GM19324 (cell line): ENCODE measurements at regions not wholly inside any gene's neighbourhood (a gene's known extent, or its start where the extent isn't known, plus 50 kb on each side); places are given as distances from the start of the nearest gene placed in this dataset.
"Not testable (repeated sequence)": the region's sequence is repeated elsewhere in the genome, so short reads cannot be mapped to it uniquely, and the experiment has no call there.

Source experiments
- ATAC-seq: cut with Tn5 transposase; IDR thresholded peaks from one replicate; pipeline ENCODE4 v1.9.1; 2021; ENCODE audit warnings: mild to moderate bottlenecking, moderate library complexity; ENCODE audit not compliant: unreplicated experiment, low FRiP score

- no peak for ATAC-seq
Observed at GRCh38 chr11:38481391-38481790, 1883.4 kb upstream of the RAG2 start.

GRCh38 chr11:38476808-38477575 is 1879.0 kb upstream of the RAG2 start:
- no peak for ATAC-seq

GRCh38 chr11:38461751-38462150 is 1863.7 kb upstream of the RAG2 start:
- ATAC-seq = no peak

GRCh38 chr11:38460896-38461295 is 1862.9 kb upstream of the RAG2 start:
- ATAC-seq = no peak

GRCh38 chr11:38460429-38460828 is 1862.4 kb upstream of the RAG2 start:
- ATAC-seq = no peak

- ATAC-seq = no peak
Observed at GRCh38 chr11:38456371-38456770, 1858.3 kb upstream of the RAG2 start.

GRCh38 chr11:38448284-38448683 is 1850.2 kb upstream of the RAG2 start:
- ATAC-seq = no peak

GRCh38 chr11:38446336-38446735 is 1848.3 kb upstream of the RAG2 start:
- no peak for ATAC-seq

GRCh38 chr11:38438091-38438490 is 1840.1 kb upstream of the RAG2 start:
- no peak for ATAC-seq

- no peak for ATAC-seq
Observed at GRCh38 chr11:38425578-38425977, 1827.5 kb upstream of the RAG2 start.

GRCh38 chr11:38423042-38423441 is 1825.0 kb upstream of the RAG2 start:
- ATAC-seq = no peak

- ATAC-seq = no peak
Observed at GRCh38 chr11:38416141-38416540, 1818.1 kb upstream of the RAG2 start.

GRCh38 chr11:38411149-38411548 is 1813.1 kb upstream of the RAG2 start:
- ATAC-seq = no peak

- no peak for ATAC-seq
Observed at GRCh38 chr11:38402063-38402462, 1804.0 kb upstream of the RAG2 start.

- no peak for ATAC-seq
Observed at GRCh38 chr11:38392176-38392575, 1794.1 kb upstream of the RAG2 start.

GRCh38 chr11:38384568-38384967 is 1786.5 kb upstream of the RAG2 start:
- ATAC-seq = no peak

- ATAC-seq = no peak
Observed at GRCh38 chr11:38365274-38365673, 1767.2 kb upstream of the RAG2 start.

GRCh38 chr11:38356255-38356654 is 1758.2 kb upstream of the RAG2 start:
- no peak for ATAC-seq

GRCh38 chr11:38345286-38345685 is 1747.2 kb upstream of the RAG2 start:
- ATAC-seq = no peak

GRCh38 chr11:38341612-38342011 is 1743.6 kb upstream of the RAG2 start:
- ATAC-seq = not testable (repeated sequence)

- no peak for ATAC-seq
Observed at GRCh38 chr11:38339835-38340440, 1741.9 kb upstream of the RAG2 start.

GRCh38 chr11:38338022-38338421 is 1740.0 kb upstream of the RAG2 start:
- ATAC-seq = not testable (repeated sequence)
